ENCODE measurements at regions not wholly inside any gene's neighbourhood (a gene's known extent, or its start where the extent isn't known, plus 50 kb on each side); places are given as distances from the start of the nearest gene placed in this dataset.

DNA sequence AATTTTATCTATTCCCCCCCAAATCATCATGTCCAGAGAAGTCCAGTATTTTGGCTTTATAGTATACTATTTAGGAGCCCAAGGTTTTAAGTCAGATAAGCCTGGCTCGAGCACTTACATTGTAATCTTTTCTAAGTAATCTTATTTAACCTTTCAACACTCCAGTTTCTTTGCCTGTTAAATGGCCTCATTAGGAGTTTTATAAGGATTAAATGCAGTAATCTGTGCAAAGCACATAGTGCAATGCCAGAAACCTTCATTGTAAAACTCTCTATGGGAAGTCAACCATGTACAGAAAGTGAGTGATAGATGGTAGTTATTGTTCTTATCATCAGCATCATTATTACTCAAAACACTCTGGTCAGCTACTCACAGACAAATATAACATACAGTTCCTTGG lies 1330.4 kb downstream of the SLC16A7 start:
- CTCF ChIA-PET (ENCODE audit: unreplicated experiment): no interaction called here

DNA sequence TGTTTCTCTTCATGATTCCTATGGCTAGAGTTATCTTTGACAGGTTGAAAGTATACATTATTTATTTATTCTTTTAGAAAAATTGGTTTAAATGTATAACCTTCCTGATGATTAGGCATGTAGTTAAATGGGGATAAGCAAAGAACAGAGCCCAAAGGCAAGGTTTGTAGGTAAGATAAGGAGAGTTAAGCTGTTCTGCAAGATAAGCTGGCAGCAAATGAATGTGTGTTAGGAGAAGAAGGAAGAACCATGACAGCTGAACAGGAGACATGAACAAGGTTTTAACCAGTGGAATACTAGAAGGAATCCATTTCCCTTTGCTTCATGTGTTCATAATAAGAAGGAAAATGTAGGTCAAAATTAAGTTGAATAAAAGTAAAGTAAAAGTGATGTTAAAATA lies 1330.1 kb upstream of the USP15 start:
- BruUV-seq (replicated peaks): no TSS peak
- POLR2A ChIA-PET: no interaction called here
- no peaks in the 10 kb centered on the region for H3K9me2 ChIP-seq (ENCODE audit: insufficient read depth, low read length)
- no peak overlapping the region for H3K4me3 ChIP-seq (ENCODE audit: low read depth, low read length, poor library complexity, severe bottlenecking)
- H4K20me1 ChIP-seq (ENCODE audit: insufficient read depth, low read length): no peaks in the 10 kb centered on the region
- intact Hi-C loops (cut with micrococcal nuclease; ENCODE audit: unreplicated experiment): no loop called here
- H2AFZ ChIP-seq (ENCODE audit: low read length): no peak overlapping the region
- H3K27ac ChIP-seq (ENCODE audit: low read depth, low read length, poor library complexity, severe bottlenecking): no peak overlapping the region
- no peak for DNase-seq (ENCODE audit: low spot score)
- no peaks in the 10 kb centered on the region for H3K79me2 ChIP-seq (ENCODE audit: insufficient read depth, low read depth, low read length)
- no peaks in the 10 kb centered on the region for H3K36me3 ChIP-seq (ENCODE audit: insufficient read depth, low read length)
- H3K4me1 ChIP-seq (ENCODE audit: insufficient read depth, low read length, poor library complexity, severe bottlenecking): no peaks in the 10 kb centered on the region
- no peaks in the 10 kb centered on the region for H3K9me3 ChIP-seq (ENCODE audit: low read length)
- CTCF ChIA-PET (ENCODE audit: unreplicated experiment): no interaction called here
- TF ChIP-seq, protein P1, sequence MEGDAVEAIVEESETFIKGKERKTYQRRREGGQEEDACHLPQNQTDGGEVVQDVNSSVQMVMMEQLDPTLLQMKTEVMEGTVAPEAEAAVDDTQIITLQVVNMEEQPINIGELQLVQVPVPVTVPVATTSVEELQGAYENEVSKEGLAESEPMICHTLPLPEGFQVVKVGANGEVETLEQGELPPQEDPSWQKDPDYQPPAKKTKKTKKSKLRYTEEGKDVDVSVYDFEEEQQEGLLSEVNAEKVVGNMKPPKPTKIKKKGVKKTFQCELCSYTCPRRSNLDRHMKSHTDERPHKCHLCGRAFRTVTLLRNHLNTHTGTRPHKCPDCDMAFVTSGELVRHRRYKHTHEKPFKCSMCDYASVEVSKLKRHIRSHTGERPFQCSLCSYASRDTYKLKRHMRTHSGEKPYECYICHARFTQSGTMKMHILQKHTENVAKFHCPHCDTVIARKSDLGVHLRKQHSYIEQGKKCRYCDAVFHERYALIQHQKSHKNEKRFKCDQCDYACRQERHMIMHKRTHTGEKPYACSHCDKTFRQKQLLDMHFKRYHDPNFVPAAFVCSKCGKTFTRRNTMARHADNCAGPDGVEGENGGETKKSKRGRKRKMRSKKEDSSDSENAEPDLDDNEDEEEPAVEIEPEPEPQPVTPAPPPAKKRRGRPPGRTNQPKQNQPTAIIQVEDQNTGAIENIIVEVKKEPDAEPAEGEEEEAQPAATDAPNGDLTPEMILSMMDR (conservative IDR thresholded peaks at IDR 0.05; ENCODE audit: low read length): no peak
- TF ChIP-seq EZH2phosphoT487 (IDR thresholded peaks at IDR 0.05; ENCODE audit: borderline replicate concordance, low read depth, low read length): no peak
- no peak overlapping the region for H3K4me2 ChIP-seq (ENCODE audit: low read length)

More for the DNA sequence above, 1330.4 kb downstream of the SLC16A7 start:
- Histone ChIP-seq H3K4me3 (ENCODE audit: low read depth, low read length, poor library complexity, severe bottlenecking) (no peak overlapping the region), H3K79me2 (ENCODE audit: insufficient read depth, low read depth, low read length) (no peaks in the 10 kb centered on the region), H3K4me1 (ENCODE audit: insufficient read depth, low read length, poor library complexity, severe bottlenecking) (no peaks in the 10 kb centered on the region), H3K9me3 (ENCODE audit: low read length) (no peaks in the 10 kb centered on the region), H3K27ac (ENCODE audit: low read depth, low read length, poor library complexity, severe bottlenecking) (no peak overlapping the region), H2AFZ (ENCODE audit: low read length) (no peak overlapping the region), H3K4me2 (ENCODE audit: low read length) (no peak overlapping the region), H4K20me1 (ENCODE audit: insufficient read depth, low read length) (no peaks in the 10 kb centered on the region), H3K9me2 (ENCODE audit: insufficient read depth, low read length) (no peaks in the 10 kb centered on the region), H3K36me3 (ENCODE audit: insufficient read depth, low read length) (no peaks in the 10 kb centered on the region)
- POLR2A ChIA-PET: no interaction called here
- no TSS peak for BruUV-seq (replicated peaks)
- intact Hi-C loops (cut with micrococcal nuclease; ENCODE audit: unreplicated experiment): no loop called here
- no peak for DNase-seq (ENCODE audit: low spot score)
- TF ChIP-seq, protein P1 (conservative IDR thresholded peaks at IDR 0.05; ENCODE audit: low read length): no peak
- no peak for TF ChIP-seq EZH2phosphoT487 (IDR thresholded peaks at IDR 0.05; ENCODE audit: borderline replicate concordance, low read depth, low read length)

DNA sequence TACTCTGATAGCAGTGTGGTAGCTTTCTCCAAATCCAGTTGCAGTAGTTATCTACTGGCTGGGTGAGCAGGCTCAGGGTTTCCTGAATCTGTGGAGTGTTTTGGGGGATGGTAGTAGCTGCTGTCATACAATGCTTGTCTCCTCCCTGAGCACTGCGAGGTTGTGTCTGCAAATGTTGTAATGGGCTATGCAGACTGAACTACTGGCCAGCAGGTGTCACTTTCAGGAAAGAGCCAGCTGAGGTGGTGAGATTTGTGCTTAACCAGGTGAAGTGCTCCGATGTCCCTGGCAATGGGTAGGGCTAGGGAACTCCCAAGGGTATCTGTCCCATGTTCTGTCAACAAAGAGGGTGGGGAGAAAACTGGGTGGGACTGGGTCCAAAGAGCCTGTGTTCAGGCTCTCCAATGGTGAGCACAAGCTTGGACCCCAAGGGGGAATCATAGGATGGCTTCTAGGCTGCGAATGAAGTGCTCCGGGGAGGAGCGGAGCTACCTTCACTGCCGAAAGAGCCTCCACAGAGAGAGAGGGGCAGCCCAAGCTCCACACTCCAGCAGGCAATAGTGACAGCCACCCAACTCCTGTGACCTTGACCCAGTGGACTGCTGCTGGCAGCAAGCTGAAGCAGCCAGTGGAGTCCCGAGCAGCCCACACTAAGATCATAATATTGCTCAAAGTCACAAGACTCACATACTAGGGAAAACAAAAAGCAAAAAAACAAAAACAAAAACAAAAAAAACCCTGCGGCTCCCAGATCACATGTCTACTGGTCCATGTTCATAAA lies 1324.0 kb upstream of the USP15 start:
- CTCF ChIA-PET (ENCODE audit: unreplicated experiment): no interaction called here
- POLR2A ChIA-PET: no interaction called here
- no TSS peak for BruUV-seq (replicated peaks)
- Histone ChIP-seq H3K36me3 (ENCODE audit: insufficient read depth, low read length) (no peaks in the 10 kb centered on the region), H3K4me1 (ENCODE audit: insufficient read depth, low read length, poor library complexity, severe bottlenecking) (no peaks in the 10 kb centered on the region), H2AFZ (ENCODE audit: low read length) (no peak overlapping the region), H3K9me3 (ENCODE audit: low read length) (no peaks in the 10 kb centered on the region), H3K79me2 (ENCODE audit: insufficient read depth, low read depth, low read length) (no peaks in the 10 kb centered on the region), H4K20me1 (ENCODE audit: insufficient read depth, low read length) (no peaks in the 10 kb centered on the region), H3K9me2 (ENCODE audit: insufficient read depth, low read length) (no peaks in the 10 kb centered on the region), H3K4me3 (ENCODE audit: low read depth, low read length, poor library complexity, severe bottlenecking) (no peak overlapping the region), H3K4me2 (ENCODE audit: low read length) (no peak overlapping the region), H3K27ac (ENCODE audit: low read depth, low read length, poor library complexity, severe bottlenecking) (no peak overlapping the region)
- TF ChIP-seq EZH2phosphoT487 (IDR thresholded peaks at IDR 0.05; ENCODE audit: borderline replicate concordance, low read depth, low read length): no peak
- TF ChIP-seq, protein P1 (conservative IDR thresholded peaks at IDR 0.05; ENCODE audit: low read length): no peak
- intact Hi-C loops (cut with micrococcal nuclease; ENCODE audit: unreplicated experiment): no loop called here
- DNase-seq (ENCODE audit: low spot score): no peak

All from OCI-LY7 (cell line).